SK-N-SH treated with all-trans-retinoic acid at 6 μM for 48 hours (cell line): ENCODE measurements at regions not wholly inside any gene's neighbourhood (a gene's known extent, or its start where the extent isn't known, plus 50 kb on each side); places are given as distances from the start of the nearest gene placed in this dataset.

Source experiments
- CSDC2 ChIP-seq: fragments of 250-450 bp; sonication (Bioruptor Pico); IDR thresholded peaks from 2 replicates; pipeline ENCODE4 v1.5.0; 2020; ENCODE audit warnings: mild to moderate bottlenecking, moderate library complexity
- OSR1 ChIP-seq: fragments of 250-450 bp; sonication (Bioruptor Pico); IDR thresholded peaks from 2 replicates; pipeline ENCODE4 v1.8.0; 2022; ENCODE audit warnings: moderate library complexity, mild to moderate bottlenecking, inconsistent platforms
- PATZ1 ChIP-seq: fragments of 250-450 bp; sonication (Bioruptor Pico); IDR thresholded peaks from 2 replicates; pipeline ENCODE4 v1.8.0; 2020; ENCODE audit warnings: mild to moderate bottlenecking, moderate library complexity, borderline replicate concordance
- POU6F1 ChIP-seq: fragments of 250-450 bp; sonication (Bioruptor Pico); IDR thresholded peaks from 2 replicates; pipeline ENCODE4 v1.8.0; 2021; ENCODE audit warnings: low read depth, mild to moderate bottlenecking, moderate library complexity, borderline replicate concordance
- TOX ChIP-seq: fragments of 250-450 bp; sonication (Bioruptor Pico); IDR thresholded peaks from 2 replicates; pipeline ENCODE4 v1.8.0; 2021; ENCODE audit warnings: mild to moderate bottlenecking, moderate library complexity, borderline replicate concordance
- ZFP3 ChIP-seq: fragments of 250-450 bp; sonication (Bioruptor Pico); IDR thresholded peaks from 2 replicates; pipeline ENCODE4 v1.5.0; 2020; ENCODE audit warnings: mild to moderate bottlenecking, moderate library complexity
- ZFP30 ChIP-seq: fragments of 450-650 bp; formaldehyde crosslinking; IDR thresholded peaks from 2 replicates; pipeline ENCODE4 v1.5.0; 2022; ENCODE audit warnings: mild to moderate bottlenecking, moderate library complexity

- no peak for TF ChIP-seq PATZ1 (CRISPR knock-in tag)
- TF ChIP-seq POU6F1 (CRISPR knock-in tag), result no peak
- no peak for TF ChIP-seq OSR1
- no peak for TF ChIP-seq ZFP30 (CRISPR knock-in tag)
- no peak for TF ChIP-seq ZFP3 (CRISPR knock-in tag)
- no peak for TF ChIP-seq CSDC2
- TF ChIP-seq TOX (CRISPR knock-in tag), result no peak
Observed at GRCh38 chr12:67173258-67173657, 95.9 kb upstream of the CAND1 start.
